NCI-H2081 (cell line): ENCODE measurements at regions not wholly inside any gene's neighbourhood (a gene's known extent, or its start where the extent isn't known, plus 50 kb on each side); places are given as distances from the start of the nearest gene placed in this dataset.
"Not testable (repeated sequence)": the region's sequence is repeated elsewhere in the genome, so short reads cannot be mapped to it uniquely, and the experiment has no call there.

ENCODE experiments used
- DNase-seq, 2 experiments: peaks; one replicate each; lab custom pipeline; 2025; lab: John Stamatoyannopoulos, UW

GRCh38 chr4:20196476-20196875 is 55.2 kb upstream of the SLIT2 start:
- no peak for DNase-seq

GRCh38 chr4:20195071-20195885 is 56.4 kb upstream of the SLIT2 start:
- no peak for DNase-seq

GRCh38 chr4:20194123-20195013 is 57.3 kb upstream of the SLIT2 start:
- no peak for DNase-seq

GRCh38 chr4:20193141-20193936 is 58.4 kb upstream of the SLIT2 start:
- DNase-seq, result no peak

- no peak for DNase-seq
Measured at GRCh38 chr4:20192736-20193135, 59.0 kb upstream of the SLIT2 start.

- DNase-seq, result no peak
Measured at GRCh38 chr4:20185103-20185502, 66.6 kb upstream of the SLIT2 start.

- not testable (repeated sequence) for DNase-seq
Measured at GRCh38 chr4:20183131-20183530, 68.6 kb upstream of the SLIT2 start.

GRCh38 chr4:20181926-20182325 is 69.8 kb upstream of the SLIT2 start:
- no peak for DNase-seq

GRCh38 chr4:20180509-20180908 is 71.2 kb upstream of the SLIT2 start:
- no peak for DNase-seq

- no peak for DNase-seq
Measured at GRCh38 chr4:20178902-20179576, 72.7 kb upstream of the SLIT2 start.

GRCh38 chr4:20176881-20177280 is 74.8 kb upstream of the SLIT2 start:
- no peak for DNase-seq

GRCh38 chr4:20172070-20172760 is 79.5 kb upstream of the SLIT2 start:
- no peak for DNase-seq

- DNase-seq, result no peak
Measured at GRCh38 chr4:20166544-20166943, 85.2 kb upstream of the SLIT2 start.

GRCh38 chr4:20159516-20159915 is 92.2 kb upstream of the SLIT2 start:
- DNase-seq, result no peak

GRCh38 chr4:20158195-20158594 is 93.5 kb upstream of the SLIT2 start:
- DNase-seq, result no peak

GRCh38 chr4:20151436-20151835 is 100.3 kb upstream of the SLIT2 start:
- DNase-seq, result no peak

GRCh38 chr4:20149143-20149542 is 102.6 kb upstream of the SLIT2 start:
- DNase-seq, result not testable (repeated sequence)

- DNase-seq, result no peak
Measured at GRCh38 chr4:20137176-20137575, 114.5 kb upstream of the SLIT2 start.

GRCh38 chr4:20127626-20128025 is 124.1 kb upstream of the SLIT2 start:
- no peak for DNase-seq

- DNase-seq, result no peak
Measured at GRCh38 chr4:20126906-20127305, 124.8 kb upstream of the SLIT2 start.
